Fibroblast of lung (primary cell): ENCODE measurements at regions not wholly inside any gene's neighbourhood (a gene's known extent, or its start where the extent isn't known, plus 50 kb on each side); places are given as distances from the start of the nearest gene placed in this dataset.

Experiments
- DNase-seq, 2 donors: peaks; one replicate each; pipeline versions ENCODE4 v3.0.0 to v3.0.0-alpha.2; 2010; ENCODE audit warnings: low read depth in 2 of 2
- H2AFZ ChIP-seq: 2 replicates; pipeline ENCODE4 v1.5.1; 2012; ENCODE audit warnings: low read length, control low read depth, inconsistent platforms
- H3K27ac ChIP-seq: 2 replicates; pipeline ENCODE4 v1.5.1; 2011; ENCODE audit warnings: low read length, control low read depth; ENCODE audit not compliant: insufficient read depth
- H3K27me3 ChIP-seq: 2 replicates; pipeline ENCODE4 v1.5.1; 2011; ENCODE audit warnings: mild to moderate bottlenecking, low read length; ENCODE audit not compliant: control insufficient read depth, insufficient read depth
- H3K36me3 ChIP-seq: 2 replicates; pipeline ENCODE4 v1.5.1; 2011; ENCODE audit warnings: low read length; ENCODE audit not compliant: control insufficient read depth, insufficient read depth
- H3K4me1 ChIP-seq: 2 replicates; pipeline ENCODE4 v1.5.1; 2011; ENCODE audit warnings: low read length; ENCODE audit not compliant: control insufficient read depth, insufficient read depth; ENCODE audit errors: extremely low read depth
- H3K4me2 ChIP-seq: 2 replicates; pipeline ENCODE4 v1.5.1; 2011; ENCODE audit warnings: low read length, control low read depth; ENCODE audit not compliant: insufficient read depth; ENCODE audit errors: extremely low read depth
- H3K4me3 ChIP-seq, 4 experiments: fragments of 200-600 bp in 1 of 4; sonication (generic) in 1 of 4; replicated peaks in 1 of 4; 2 replicates each; pipeline ENCODE4 v1.5.1; 2011 to 2016; ENCODE audit warnings: low read length in 4 of 4, low read depth in 3 of 4, mild to moderate bottlenecking in 3 of 4, control low read depth in 2 of 4, inconsistent platforms in 1 of 4, mixed read lengths in 1 of 4; ENCODE audit not compliant: insufficient read depth in 1 of 4; ENCODE audit errors: control extremely low read depth in 1 of 4
- H3K79me2 ChIP-seq: 2 replicates; pipeline ENCODE4 v1.5.1; 2012; ENCODE audit warnings: mild to moderate bottlenecking, low read length, inconsistent platforms; ENCODE audit not compliant: control insufficient read depth, insufficient read depth
- H3K9ac ChIP-seq: 2 replicates; pipeline ENCODE4 v1.5.1; 2011; ENCODE audit warnings: mild to moderate bottlenecking, low read length, control low read depth; ENCODE audit not compliant: insufficient read depth
- H3K9me3 ChIP-seq: 2 replicates; pipeline ENCODE4 v1.5.1; 2012; ENCODE audit warnings: low read depth, low read length; ENCODE audit not compliant: control insufficient read depth, insufficient read depth
- H4K20me1 ChIP-seq: 2 replicates; pipeline ENCODE4 v1.5.1; 2011; ENCODE audit warnings: low read length; ENCODE audit not compliant: control insufficient read depth, insufficient read depth; ENCODE audit errors: extremely low read depth
- CTCF ChIP-seq, 2 donors: IDR thresholded peaks in 1 of 2; conservative IDR thresholded peaks in 1 of 2; 1 replicate in 1 of 2; 2 replicates in 1 of 2; pipeline ENCODE4 v1.5.1; 2011 to 2012; ENCODE audit warnings: low read length in 2 of 2, control low read depth in 1 of 2, inconsistent platforms in 1 of 2, low read depth in 1 of 2, mild to moderate bottlenecking in 1 of 2
- EZH2 ChIP-seq: IDR thresholded peaks from 2 replicates; pipeline ENCODE4 v1.5.1; 2012; ENCODE audit warnings: low read length, control low read depth, mild to moderate bottlenecking; ENCODE audit errors: missing control alignments

- H3K9ac ChIP-seq, result no peak overlapping the region
- no peak for TF ChIP-seq CTCF (conservative IDR thresholded peaks at IDR 0.05 in 1 of 2, IDR thresholded peaks at IDR 0.05 in 1 of 2; ENCODE audit: low read depth in 1 of 2, low read length in 2 of 2)
- no peak for TF ChIP-seq EZH2
- no peaks in the 10 kb centered on the region for H3K4me1 ChIP-seq
- no peaks in the 10 kb centered on the region for H3K79me2 ChIP-seq
- DNase-seq, result no peak
- H3K4me3 ChIP-seq, result no peak overlapping the region
- H3K27me3 ChIP-seq, result no peaks in the 10 kb centered on the region
- H2AFZ ChIP-seq, result no peak overlapping the region
- no peaks in the 10 kb centered on the region for H3K9me3 ChIP-seq
- no peaks in the 10 kb centered on the region for H4K20me1 ChIP-seq
- H3K4me2 ChIP-seq, result no peak overlapping the region
- H3K27ac ChIP-seq, result no peak overlapping the region
- no peaks in the 10 kb centered on the region for H3K36me3 ChIP-seq
Observed at GRCh38 chr10:106198275-106198674, 966.2 kb downstream of the SORCS1 start.

DNA sequence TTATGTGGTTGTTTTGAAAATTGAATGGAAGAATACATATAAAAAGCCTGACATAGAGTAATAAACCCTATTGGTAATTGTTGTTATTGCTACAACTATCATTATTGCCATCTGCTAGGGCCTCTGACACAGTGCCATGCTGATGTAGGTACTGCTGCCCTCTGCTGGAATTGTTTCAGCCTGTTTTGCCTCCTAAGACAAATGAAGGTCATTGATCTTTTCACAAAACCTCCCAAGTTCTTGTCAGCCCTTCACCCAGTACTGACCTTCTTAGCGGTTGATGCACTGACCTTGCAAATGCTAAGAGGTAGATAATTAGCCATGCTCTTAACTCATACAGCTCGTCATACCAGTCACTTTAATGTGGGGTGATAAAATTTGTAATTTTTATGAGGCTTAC, 975.2 kb downstream of the SORCS1 start:
- Histone ChIP-seq H3K9ac (no peak overlapping the region), H3K9me3 (no peaks in the 10 kb centered on the region), H3K4me3 (no peak overlapping the region), H3K4me2 (no peak overlapping the region), H3K4me1 (no peaks in the 10 kb centered on the region), H3K36me3 (no peaks in the 10 kb centered on the region), H3K79me2 (no peaks in the 10 kb centered on the region), H3K27me3 (no peaks in the 10 kb centered on the region), H2AFZ (no peak overlapping the region), H3K27ac (no peak overlapping the region), H4K20me1 (no peaks in the 10 kb centered on the region)
- DNase-seq, result peak; percentile 1
- TF ChIP-seq CTCF (conservative IDR thresholded peaks at IDR 0.05 in 1 of 2, IDR thresholded peaks at IDR 0.05 in 1 of 2; ENCODE audit: low read depth in 1 of 2, low read length in 2 of 2) (peak in 1 of 2 donors; percentile 19), EZH2 (no peak)

DNA sequence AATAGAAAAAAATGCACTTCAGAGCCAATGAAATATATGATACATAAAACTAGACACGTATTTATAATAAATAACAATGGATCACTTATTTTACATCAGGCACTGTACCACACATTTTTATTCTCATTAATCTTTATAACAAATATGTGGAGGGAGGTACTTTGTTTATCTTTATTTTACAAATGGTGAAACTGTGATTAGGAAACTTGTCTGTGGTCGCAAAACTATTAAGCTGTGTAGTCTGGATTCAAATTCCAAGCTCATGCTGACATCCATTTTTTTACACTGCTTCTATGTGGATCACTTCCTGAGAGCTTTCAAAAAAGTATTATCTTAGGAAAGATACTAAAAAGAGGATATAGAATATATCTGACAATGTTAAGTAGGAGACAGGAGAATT, 978.6 kb downstream of the SORCS1 start:
- Histone ChIP-seq H3K27ac (no peak overlapping the region), H3K9me3 (no peaks in the 10 kb centered on the region), H3K9ac (no peak overlapping the region), H3K4me3 (no peak overlapping the region), H3K4me2 (no peak overlapping the region), H3K27me3 (no peaks in the 10 kb centered on the region), H4K20me1 (no peaks in the 10 kb centered on the region), H3K36me3 (no peaks in the 10 kb centered on the region), H2AFZ (no peak overlapping the region), H3K4me1 (no peaks in the 10 kb centered on the region), H3K79me2 (no peaks in the 10 kb centered on the region)
- DNase-seq, result peak; percentile 0 to 44
- TF ChIP-seq EZH2 (no peak), CTCF (conservative IDR thresholded peaks at IDR 0.05 in 1 of 2, IDR thresholded peaks at IDR 0.05 in 1 of 2; ENCODE audit: low read depth in 1 of 2, low read length in 2 of 2) (no peak)
